SU-DHL-6 (cell line): ENCODE measurements at regions not wholly inside any gene's neighbourhood (a gene's known extent, or its start where the extent isn't known, plus 50 kb on each side); places are given as distances from the start of the nearest gene placed in this dataset.

Source experiments
- H2AFZ ChIP-seq: fragments of 200-600 bp; sonication (generic); 2 replicates; pipeline ENCODE4 v1.6.1; 2014; ENCODE audit warnings: low read depth, mild to moderate bottlenecking, moderate library complexity, mixed read lengths, antibody characterized with exemption, low read length; ENCODE audit not compliant: severe bottlenecking
- H3F3A ChIP-seq: fragments of 200-600 bp; shearing (Covaris generic); 2 replicates; pipeline ENCODE4 v1.6.0; 2016; ENCODE audit warnings: antibody characterized with exemption, mild to moderate bottlenecking; ENCODE audit not compliant: insufficient read depth
- H3K27ac ChIP-seq: fragments of 200-600 bp; sonication (generic); 2 replicates; pipeline ENCODE4 v1.5.1; 2016; ENCODE audit warnings: low read depth, mild to moderate bottlenecking, low read length, moderate library complexity, mixed read lengths
- H3K27me3 ChIP-seq: fragments of 200-600 bp; sonication (generic), shearing (Covaris generic); 2 replicates; pipeline ENCODE4 v1.6.0; 2014; ENCODE audit warnings: mild to moderate bottlenecking, low read length
- H3K36me3 ChIP-seq: fragments of 200-600 bp; sonication (generic); 2 replicates; pipeline ENCODE4 v1.6.1; 2014; ENCODE audit warnings: mild to moderate bottlenecking, low read length, mixed read lengths
- H3K4me2 ChIP-seq: fragments of 300-600, 200-600 bp; shearing (Covaris generic), sonication (generic); 2 replicates; pipeline ENCODE4 v1.6.0; 2014; ENCODE audit warnings: low read length, low read depth, mild to moderate bottlenecking; ENCODE audit not compliant: poor library complexity, severe bottlenecking
- H3K4me3 ChIP-seq: fragments of 200-600 bp; sonication (generic); 2 replicates; pipeline ENCODE4 v1.5.1; 2014; ENCODE audit warnings: antibody characterized with exemption, low read length, mild to moderate bottlenecking, mixed read lengths; ENCODE audit not compliant: insufficient read depth, poor library complexity, severe bottlenecking
- H3K79me2 ChIP-seq: fragments of 200-600 bp; sonication (generic); 2 replicates; pipeline ENCODE4 v1.6.1; 2014; ENCODE audit warnings: mild to moderate bottlenecking, low read length, moderate library complexity; ENCODE audit not compliant: insufficient read depth
- H3K9ac ChIP-seq: fragments of 200-600 bp; sonication (generic); 2 replicates; pipeline ENCODE4 v1.7.0; 2014; ENCODE audit warnings: mild to moderate bottlenecking, low read length
- H3K9me2 ChIP-seq: fragments of 200-600 bp; sonication (generic); replicated peaks from 2 replicates; pipeline ENCODE4 v1.6.1; 2014; ENCODE audit warnings: low read length; ENCODE audit not compliant: insufficient read depth
- H3K9me3 ChIP-seq: fragments of 200-600 bp; sonication (generic); 2 replicates; pipeline ENCODE4 v1.6.1; 2014; ENCODE audit warnings: low read length, mixed read lengths; ENCODE audit not compliant: insufficient read depth
- H4K20me1 ChIP-seq: fragments of 200-600 bp; sonication (generic); 2 replicates; pipeline ENCODE4 v1.6.1; 2014; ENCODE audit warnings: low read depth, mild to moderate bottlenecking, antibody characterized with exemption, low read length, moderate library complexity, mixed read lengths
- CTCF ChIP-seq: fragments of 200-600 bp; sonication (generic); IDR thresholded peaks from one replicate; pipeline ENCODE4 v1.5.1; 2017; ENCODE audit warnings: antibody characterized with exemption, mild to moderate bottlenecking, low read length, moderate library complexity; ENCODE audit not compliant: insufficient read depth, poor library complexity, severe bottlenecking
- EZH2phosphoT487 ChIP-seq: fragments of 200-600 bp; sonication (generic), shearing (Covaris generic); conservative IDR thresholded peaks from 2 replicates; pipeline ENCODE4 v1.6.1; 2018; ENCODE audit warnings: mild to moderate bottlenecking, antibody characterized with exemption, low read length, moderate library complexity, mixed read lengths

DNA sequence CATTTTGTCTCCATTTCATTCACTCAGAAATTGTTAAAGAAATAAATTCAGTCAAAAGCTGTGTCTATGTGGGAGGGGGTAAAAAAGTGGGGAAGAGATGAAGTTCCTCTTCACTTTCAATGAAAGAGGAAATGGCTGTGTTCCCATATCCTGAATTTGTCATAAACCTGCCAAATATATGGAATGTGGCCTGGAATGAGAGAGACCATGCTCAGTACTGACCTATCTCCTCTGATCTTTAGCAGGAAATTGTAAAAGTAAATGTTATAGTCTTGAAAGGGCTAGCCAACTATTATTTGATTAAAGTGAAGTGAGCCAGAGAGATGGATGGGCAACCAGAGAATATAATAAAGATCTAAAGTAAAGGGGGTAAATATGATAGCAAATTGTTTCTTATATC is 130.3 kb upstream of the C21orf91 start:
- Histone ChIP-seq H3K4me3 (no peak overlapping the region), H3K27me3 (no peaks in the 10 kb centered on the region), H2AFZ (no peak overlapping the region), H3K9me3 (no peaks in the 10 kb centered on the region), H3K36me3 (no peaks in the 10 kb centered on the region), H3K79me2 (no peaks in the 10 kb centered on the region), H3K9me2 (no peaks in the 10 kb centered on the region), H3F3A (no peaks in the 10 kb centered on the region), H3K27ac (no peak overlapping the region), H4K20me1 (no peaks in the 10 kb centered on the region), H3K4me2 (no peak overlapping the region), H3K9ac (no peak overlapping the region)
- TF ChIP-seq EZH2phosphoT487 (no peak), CTCF (no peak)

DNA sequence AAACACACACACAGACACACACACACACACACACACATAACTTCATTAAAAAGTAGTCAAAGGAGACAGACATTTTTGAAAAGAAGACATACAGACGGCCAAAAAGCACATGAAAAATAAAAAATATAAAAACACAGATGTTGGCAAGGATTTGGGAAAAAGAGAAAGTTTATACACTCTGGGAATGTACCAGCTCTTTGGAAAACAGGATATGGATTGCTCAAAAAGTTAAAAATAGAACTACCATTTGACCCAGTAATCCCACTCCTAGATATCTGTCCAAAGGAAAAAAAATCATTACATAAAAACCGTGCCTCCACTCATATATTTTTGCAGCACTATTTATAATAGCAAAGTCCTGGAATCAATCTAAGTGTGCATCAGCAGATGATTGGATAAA is 128.4 kb upstream of the C21orf91 start:
- no peaks in the 10 kb centered on the region for H3F3A ChIP-seq
- no peaks in the 10 kb centered on the region for H3K36me3 ChIP-seq
- H3K9me2 ChIP-seq: no peaks in the 10 kb centered on the region
- no peaks in the 10 kb centered on the region for H3K79me2 ChIP-seq
- no peak overlapping the region for H3K27ac ChIP-seq
- H3K9me3 ChIP-seq: no peaks in the 10 kb centered on the region
- TF ChIP-seq EZH2phosphoT487 (no peak), CTCF (no peak)
- no peak overlapping the region for H3K9ac ChIP-seq
- no peak overlapping the region for H3K4me3 ChIP-seq
- H2AFZ ChIP-seq: no peak overlapping the region
- no peaks in the 10 kb centered on the region for H4K20me1 ChIP-seq
- no peaks in the 10 kb centered on the region for H3K27me3 ChIP-seq
- H3K4me2 ChIP-seq: no peak overlapping the region

GRCh38 chr21:17931080-17931479 is 111.9 kb upstream of the C21orf91 start:
- no peaks in the 10 kb centered on the region for H3K9me2 ChIP-seq
- no peak overlapping the region for H3K27ac ChIP-seq
- H3K79me2 ChIP-seq: no peaks in the 10 kb centered on the region
- peak overlapping the region; percentile 47 for H3K4me3 ChIP-seq
- TF ChIP-seq EZH2phosphoT487 (no peak), CTCF (peak; percentile 79)
- H3K36me3 ChIP-seq: no peaks in the 10 kb centered on the region
- H2AFZ ChIP-seq: peak overlapping the region; percentile 38
- H3K27me3 ChIP-seq: no peaks in the 10 kb centered on the region
- peak overlapping the region; percentile 49 for H3K9ac ChIP-seq
- no peaks in the 10 kb centered on the region for H4K20me1 ChIP-seq
- H3F3A ChIP-seq: no peaks in the 10 kb centered on the region
- H3K4me2 ChIP-seq: peak overlapping the region; percentile 57
- no peaks in the 10 kb centered on the region for H3K9me3 ChIP-seq

GRCh38 chr21:17930093-17930492 is 110.9 kb upstream of the C21orf91 start:
- peak overlapping the region; percentile 57 for H3K4me2 ChIP-seq

More at GRCh38 chr21:17930093-17930492, 110.9 kb upstream of the C21orf91 start:
- Histone ChIP-seq H3K9ac (no peak overlapping the region), H3F3A (no peaks in the 10 kb centered on the region), H3K9me3 (no peaks in the 10 kb centered on the region), H3K4me3 (no peak overlapping the region), H4K20me1 (no peaks in the 10 kb centered on the region), H3K27ac (no peak overlapping the region), H3K36me3 (no peaks in the 10 kb centered on the region), H2AFZ (peak overlapping the region; percentile 38), H3K9me2 (no peaks in the 10 kb centered on the region), H3K27me3 (no peaks in the 10 kb centered on the region), H3K79me2 (no peaks in the 10 kb centered on the region)
- TF ChIP-seq EZH2phosphoT487: no peak
- no peak for TF ChIP-seq CTCF
